TTC549 (cell line): ENCODE measurements at regions not wholly inside any gene's neighbourhood (a gene's known extent, or its start where the extent isn't known, plus 50 kb on each side); places are given as distances from the start of the nearest gene placed in this dataset.

Experiments used
- FAIRE-seq: peaks from 2 replicates; lab custom pipeline; 2012; peaks lifted over from hg19 to GRCh38; lab: Jason Lieb, UNC

GRCh38 chr16:16790597-16790996 is 411.7 kb downstream of the NPIPA7 start:
- FAIRE-seq, result no peak

DNA sequence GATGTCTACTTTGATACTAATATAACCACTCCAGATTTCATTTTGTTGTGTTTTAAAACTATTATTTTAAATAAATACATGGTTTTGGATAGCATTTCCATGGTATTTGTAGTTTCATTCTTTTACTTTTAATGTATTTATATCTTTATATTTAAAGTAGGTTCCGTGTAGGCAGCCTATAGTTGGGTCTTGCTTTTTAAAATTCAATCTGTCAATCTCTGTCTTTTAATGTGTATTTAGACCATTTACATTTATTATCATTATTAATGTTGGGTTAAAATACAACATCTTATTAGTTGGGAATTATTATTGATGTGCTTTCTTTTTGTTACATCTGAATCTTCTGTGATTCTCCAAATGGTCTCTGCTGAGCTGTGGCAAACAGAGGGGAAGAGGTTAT is 412.1 kb downstream of the NPIPA7 start:
- no peak for FAIRE-seq

GRCh38 chr16:16797239-16797638 is 418.3 kb downstream of the NPIPA7 start:
- no peak for FAIRE-seq

GRCh38 chr16:16798504-16798903 is 419.6 kb downstream of the NPIPA7 start:
- no peak for FAIRE-seq

GRCh38 chr16:16805809-16806208 is 426.9 kb downstream of the NPIPA7 start:
- no peak for FAIRE-seq

GRCh38 chr16:16815641-16816040 is 436.7 kb downstream of the NPIPA7 start:
- FAIRE-seq, result no peak

DNA sequence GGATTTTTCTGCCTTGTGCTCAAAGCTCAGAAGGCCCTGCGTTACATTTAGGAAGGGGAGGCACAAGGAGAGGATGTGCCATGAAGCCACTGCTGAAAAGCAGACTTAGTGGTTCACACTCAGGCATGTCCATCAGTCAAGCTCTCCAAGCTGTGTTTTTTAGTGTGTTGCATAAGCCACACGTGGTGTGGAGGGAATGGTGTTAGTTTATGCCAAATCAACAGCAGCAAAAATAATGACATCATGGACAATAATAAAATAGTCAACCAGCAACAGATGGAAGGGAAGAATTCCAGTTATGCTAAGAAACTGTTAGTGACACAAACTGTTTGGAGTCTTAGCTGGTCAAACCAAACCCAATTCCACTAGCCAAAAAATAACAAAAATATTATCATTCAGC is 438.3 kb downstream of the NPIPA7 start:
- FAIRE-seq, result no peak

DNA sequence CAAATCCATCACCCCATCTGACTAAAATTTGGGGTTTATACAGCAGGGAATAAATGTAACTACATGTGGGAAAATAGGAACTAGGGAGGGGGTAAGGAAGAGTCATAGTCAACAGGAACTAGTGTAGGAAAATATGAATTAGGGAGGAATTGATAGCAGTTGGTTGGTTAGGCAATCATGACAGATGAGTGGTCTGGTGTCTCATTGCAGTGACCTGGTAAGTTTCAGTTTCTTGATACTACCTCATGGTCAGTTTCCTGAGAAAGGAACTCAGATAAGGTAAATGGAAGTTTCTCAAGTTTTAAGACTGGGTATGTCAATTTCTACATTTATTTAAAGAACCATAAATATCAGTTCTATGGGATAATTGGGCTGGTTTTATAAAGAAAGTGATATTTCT is 442.3 kb downstream of the NPIPA7 start:
- no peak for FAIRE-seq

- no peak for FAIRE-seq
These were observed 450.0 kb downstream of the NPIPA7 start for GRCh38 chr16:16828913-16829398.

- no peak for FAIRE-seq
These were observed 451.5 kb downstream of the NPIPA7 start for GRCh38 chr16:16830401-16830800.

- FAIRE-seq, result no peak
These were observed 452.0 kb downstream of the NPIPA7 start for GRCh38 chr16:16830973-16831372.

DNA sequence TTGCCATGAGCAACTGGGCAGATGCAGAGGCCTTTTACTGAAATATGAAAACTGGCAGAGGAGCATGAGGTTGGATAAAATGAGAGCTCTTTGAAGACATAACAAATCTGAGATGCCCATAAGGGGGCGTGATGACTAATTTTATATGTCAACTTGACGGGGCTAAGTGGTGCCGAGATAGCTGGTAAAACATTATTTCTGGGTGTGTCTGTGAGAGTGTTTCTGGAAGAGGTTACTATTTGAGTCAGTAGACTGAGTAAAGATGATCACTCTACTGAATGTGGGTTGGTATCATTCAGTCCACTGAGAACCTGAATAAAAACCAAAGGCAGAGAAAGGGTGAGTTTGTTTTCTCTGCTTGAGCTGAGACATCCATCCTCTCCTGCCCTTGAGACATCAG is 454.2 kb downstream of the NPIPA7 start:
- FAIRE-seq, result no peak

DNA sequence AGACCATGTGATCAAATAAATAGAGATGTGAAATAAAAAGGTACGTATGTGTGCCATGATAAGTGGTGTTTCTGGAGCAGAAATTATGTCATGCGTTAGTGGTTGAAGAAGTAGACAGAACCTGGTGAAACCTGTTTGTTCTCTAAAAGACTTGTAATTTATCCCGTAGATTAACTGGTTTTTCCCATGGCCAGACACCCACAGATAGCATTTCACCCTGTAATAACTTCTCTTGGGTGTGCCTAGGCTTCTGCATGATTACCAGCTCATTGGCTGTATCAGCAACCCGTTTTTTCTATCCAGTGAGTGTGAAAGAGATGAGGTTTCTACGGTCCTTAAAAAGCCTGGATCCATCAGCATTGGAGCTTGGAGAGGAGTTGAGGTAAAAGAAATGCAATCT is 471.3 kb downstream of the NPIPA7 start:
- no peak for FAIRE-seq

DNA sequence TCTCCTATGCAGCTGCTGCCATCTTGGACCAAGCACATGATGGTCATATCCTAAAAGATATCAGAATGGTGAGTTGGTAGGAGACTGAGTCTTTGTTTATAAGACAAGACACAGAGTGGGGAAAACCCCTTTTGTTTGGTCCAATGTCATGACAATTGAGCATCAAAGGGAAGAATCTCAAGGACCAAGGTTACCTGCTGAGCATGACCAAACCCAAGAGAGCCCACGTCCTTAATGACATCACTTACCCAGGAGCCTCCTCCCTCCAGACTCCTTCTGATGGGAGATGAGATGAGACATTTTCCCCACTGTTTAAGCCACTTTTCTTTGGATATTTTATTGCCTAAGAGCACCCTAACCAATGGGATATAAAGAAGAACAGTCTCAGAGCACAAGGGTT is 478.1 kb downstream of the NPIPA7 start:
- no peak for FAIRE-seq

- FAIRE-seq, result no peak
These were observed 478.8 kb downstream of the NPIPA7 start for GRCh38 chr16:16857603-16858283.

DNA sequence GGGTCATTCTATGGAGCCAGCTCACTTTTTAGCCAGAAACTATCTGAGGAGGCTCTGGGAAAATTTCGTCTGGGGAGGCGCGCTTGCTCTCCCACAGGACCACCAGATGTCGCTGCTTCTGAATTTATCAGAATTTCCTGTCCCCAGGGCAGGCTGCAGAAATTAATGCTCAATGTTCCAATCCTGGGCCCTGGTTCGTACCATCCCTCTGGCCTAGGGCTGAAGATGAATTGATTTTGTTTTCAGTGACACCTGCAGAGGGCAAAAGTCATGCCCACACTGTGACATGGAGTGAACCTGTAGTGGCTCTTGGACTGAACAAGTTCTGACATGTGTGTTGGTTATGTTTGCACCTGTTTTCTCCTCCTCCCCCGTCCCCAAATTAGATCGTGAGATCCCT is 482.6 kb downstream of the NPIPA7 start:
- no peak for FAIRE-seq

GRCh38 chr16:16863672-16864071 is 484.7 kb downstream of the NPIPA7 start:
- no peak for FAIRE-seq

GRCh38 chr16:16864536-16864935 is 485.6 kb downstream of the NPIPA7 start:
- no peak for FAIRE-seq

- FAIRE-seq, result no peak
These were observed 486.4 kb downstream of the NPIPA7 start for GRCh38 chr16:16865374-16865773.

DNA sequence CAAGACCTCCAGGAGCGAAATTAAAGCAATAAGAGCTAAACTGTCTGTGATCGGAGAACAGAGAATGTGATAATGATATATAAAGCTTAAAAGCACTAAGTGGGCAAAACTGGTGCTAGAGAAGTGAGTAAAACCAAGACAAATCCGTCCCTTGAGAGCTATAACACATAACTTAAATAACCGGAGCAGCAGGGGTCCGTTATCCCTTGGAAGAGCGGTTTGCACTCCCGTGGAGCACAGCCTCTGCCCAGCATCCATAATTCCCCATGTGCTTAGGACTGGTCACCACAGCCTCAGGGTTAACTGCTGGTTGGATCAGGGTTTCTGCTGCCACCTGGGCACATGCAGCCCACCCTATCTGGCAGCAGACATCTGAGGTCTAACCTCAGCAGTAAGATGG is 489.0 kb downstream of the NPIPA7 start:
- no peak for FAIRE-seq

DNA sequence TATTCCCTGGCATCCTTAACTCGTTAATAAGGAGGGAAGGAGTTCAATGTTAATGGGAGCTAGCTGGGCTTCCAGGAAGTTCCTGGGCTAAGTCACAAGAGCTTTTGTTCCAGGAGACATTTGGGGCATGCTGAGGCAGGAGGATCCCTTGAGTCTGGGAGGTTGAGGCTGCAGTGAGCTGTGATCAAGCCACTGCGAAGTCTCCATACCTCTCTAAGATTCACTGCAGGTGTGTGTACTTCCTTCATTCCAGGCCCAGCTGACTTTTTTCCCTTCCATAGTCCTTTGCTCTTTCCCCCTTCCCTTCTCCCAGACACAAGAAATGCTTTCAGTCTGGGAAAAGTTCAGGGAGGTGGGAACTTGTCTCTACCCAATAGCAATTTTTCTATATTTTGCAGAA is 489.8 kb downstream of the NPIPA7 start:
- no peak for FAIRE-seq

- FAIRE-seq, result no peak
These were observed 490.8 kb downstream of the NPIPA7 start for GRCh38 chr16:16869746-16870145.

- no peak for FAIRE-seq
These were observed 492.3 kb downstream of the NPIPA7 start for GRCh38 chr16:16871196-16871595.

DNA sequence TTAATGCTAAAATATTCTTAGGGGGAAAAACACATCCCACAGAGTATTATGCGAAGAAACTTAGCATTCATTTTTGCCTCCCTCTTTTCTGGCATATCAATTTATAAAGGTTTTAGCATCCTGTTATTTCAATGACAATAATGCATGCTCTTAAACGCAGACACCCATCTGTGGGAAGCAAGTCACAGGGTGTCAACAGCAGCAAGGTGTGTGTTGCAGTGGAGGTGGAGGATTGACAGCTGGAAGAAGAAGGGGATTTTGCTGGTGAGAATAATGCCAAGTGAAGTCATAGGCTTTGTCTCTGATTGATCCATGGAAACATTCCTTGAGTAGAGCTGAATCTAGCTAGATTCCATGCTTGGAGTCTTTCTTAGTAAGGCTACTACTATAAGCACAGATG is 498.1 kb downstream of the NPIPA7 start:
- no peak for FAIRE-seq
